UCSD-AML1 (cell line): ENCODE measurements at regions not wholly inside any gene's neighbourhood (a gene's known extent, or its start where the extent isn't known, plus 50 kb on each side); places are given as distances from the start of the nearest gene placed in this dataset.
"Not testable (repeated sequence)": the region's sequence is repeated elsewhere in the genome, so short reads cannot be mapped to it uniquely, and the experiment has no call there.

Source experiments
- DNase-seq: peaks from one replicate; lab custom pipeline; 2025; ENCODE audit not compliant: unreplicated experiment; lab: John Stamatoyannopoulos, UW

DNA sequence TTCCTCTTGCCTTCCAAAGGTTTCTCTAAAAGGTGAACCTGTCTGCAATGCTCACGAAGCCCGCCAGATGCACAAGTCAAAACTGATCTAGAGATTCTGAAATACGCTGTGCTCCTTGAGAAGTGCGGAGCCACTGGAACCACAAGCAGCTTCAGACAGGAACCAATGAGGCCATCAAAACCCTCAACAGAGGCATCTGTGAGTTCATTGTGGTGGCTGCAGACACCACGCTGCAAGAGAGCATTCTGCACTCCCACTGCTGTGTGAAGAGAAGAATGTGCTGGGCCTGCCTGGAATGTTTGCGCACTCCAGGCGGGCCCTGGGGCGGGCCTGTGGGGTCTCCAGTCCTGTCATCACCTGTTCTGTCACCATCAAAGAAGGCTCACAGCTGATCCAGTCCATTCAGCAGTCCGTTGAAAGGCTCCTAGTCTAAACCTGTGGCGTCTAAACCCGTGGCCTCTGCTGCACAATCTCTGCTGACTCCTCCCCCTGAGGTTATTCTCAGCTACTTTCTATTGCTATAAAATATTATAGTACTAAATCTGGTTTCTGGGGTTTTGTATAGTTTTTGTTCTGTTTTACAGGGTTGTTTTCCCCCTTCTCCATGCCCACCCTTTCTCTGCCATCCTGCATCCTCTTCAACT is 187.4 kb downstream of the FAM72C start:
- not testable (repeated sequence) for DNase-seq

DNA sequence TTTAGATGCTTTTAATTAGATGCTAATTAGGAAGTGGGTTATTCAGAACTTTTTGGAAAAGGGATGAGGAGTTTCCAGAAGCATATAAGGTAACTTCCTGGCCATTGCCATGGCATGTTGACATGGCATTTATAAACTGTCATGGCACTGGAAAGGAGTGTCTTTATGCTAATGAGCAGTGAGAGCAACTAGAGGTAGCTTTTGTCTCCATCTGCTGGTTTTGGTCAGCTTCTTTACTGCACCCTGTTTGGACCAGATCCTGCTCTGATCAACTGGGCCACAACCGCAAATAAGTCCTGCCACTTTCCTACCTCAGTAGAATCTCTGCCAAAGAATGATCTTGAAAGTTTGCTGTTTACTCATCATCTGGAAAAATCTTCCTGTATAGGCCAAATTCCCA is 193.6 kb downstream of the FAM72C start:
- DNase-seq = not testable (repeated sequence)

DNA sequence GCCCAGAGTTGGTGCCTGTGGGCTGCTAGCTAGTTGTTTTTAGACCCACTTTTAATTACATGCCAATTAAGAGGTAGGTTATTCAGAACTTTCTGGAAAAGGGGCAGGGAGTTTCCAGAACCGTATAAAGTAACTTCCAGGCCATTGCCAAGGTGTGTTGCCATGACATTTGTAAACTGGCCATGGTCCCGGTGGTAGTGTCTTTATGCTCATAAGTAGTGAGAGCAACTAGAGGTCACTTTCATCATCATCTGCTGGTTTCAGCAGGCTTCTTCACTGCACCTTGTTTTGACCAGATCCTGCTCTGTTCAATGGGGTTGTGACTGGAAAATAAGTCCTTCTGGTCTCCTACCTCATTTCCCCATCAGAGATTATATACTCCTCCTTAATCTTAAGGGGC is 207.0 kb downstream of the FAM72C start:
- DNase-seq = not testable (repeated sequence)

DNA sequence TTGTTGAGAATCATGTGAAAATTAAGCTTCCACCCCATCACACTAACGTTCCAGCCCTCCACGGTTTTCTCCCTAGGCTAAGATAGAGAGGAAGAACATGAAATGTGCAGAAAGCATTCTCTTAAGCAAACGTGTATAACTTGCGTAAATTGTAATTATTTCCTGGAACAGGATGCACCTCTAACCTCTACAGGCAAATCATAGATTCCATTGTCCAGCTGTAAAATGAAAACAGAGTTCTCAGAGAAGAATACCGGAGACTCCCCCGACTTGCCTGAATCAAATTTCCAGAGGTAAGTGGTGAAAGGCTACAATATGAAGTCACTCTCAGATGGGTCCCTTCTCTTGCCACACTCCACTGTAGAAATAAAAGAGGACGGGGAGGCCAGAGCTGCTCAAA is 211.4 kb downstream of the FAM72C start:
- not testable (repeated sequence) for DNase-seq

DNA sequence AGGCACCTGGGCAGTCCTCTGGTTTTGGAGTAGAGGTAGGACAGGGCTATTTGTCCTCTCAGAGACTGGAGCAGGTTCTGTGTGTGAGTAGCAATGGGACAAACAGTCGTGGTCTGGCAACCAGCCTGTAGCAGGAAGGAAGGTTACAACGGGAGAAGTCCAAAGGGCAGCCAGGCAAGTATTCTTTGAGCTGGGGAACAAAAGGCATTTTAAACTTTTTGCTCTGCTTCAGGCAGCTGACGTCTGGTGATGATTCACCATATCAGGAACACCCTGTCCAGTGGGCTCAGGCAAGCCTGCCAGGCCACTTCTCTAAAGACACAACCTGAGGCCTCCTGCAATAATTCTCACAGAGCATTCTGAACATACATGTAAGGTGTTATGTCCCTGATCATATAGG is 215.8 kb downstream of the FAM72C start:
- not testable (repeated sequence) for DNase-seq

DNA sequence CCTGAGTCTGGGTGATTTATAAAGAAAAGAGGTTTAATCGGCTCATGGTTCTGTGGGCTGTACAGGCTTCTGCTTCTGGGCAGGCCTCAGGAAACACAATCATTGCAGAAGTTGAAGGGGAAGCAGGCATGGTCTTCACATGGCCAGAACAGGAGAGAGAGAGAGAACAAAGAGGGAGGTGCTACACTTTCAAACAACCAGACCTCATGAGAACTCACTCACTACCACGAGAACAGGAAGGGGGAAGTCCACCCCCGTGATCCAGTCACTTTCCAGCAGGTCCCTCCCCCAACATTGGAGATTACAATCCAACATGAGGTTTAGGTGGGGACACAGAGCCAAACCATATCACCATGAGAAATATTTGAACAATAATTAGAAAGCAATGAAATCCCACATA is 222.9 kb downstream of the FAM72C start:
- DNase-seq = peak; percentile 13

DNA sequence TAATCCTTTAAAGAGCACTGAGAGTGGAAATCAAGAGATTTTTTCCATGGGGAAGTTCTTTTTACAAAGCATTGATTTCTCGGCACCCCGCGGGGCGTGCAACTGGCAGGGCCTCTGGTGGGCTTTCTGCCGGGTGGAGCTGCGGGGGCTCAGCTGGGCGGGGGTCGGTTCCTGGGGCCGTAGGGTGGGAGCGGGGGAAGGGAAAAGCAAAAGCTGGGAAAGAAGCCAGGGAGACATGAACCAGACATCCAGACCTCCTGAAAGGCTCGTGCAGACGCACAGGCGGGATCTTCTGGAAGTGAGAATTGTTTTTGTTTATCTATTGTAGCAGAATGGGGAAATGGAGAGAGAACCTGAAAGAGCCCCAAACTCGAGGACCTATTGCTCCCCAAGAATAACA is 235.2 kb downstream of the FAM72C start:
- DNase-seq = no peak

DNA sequence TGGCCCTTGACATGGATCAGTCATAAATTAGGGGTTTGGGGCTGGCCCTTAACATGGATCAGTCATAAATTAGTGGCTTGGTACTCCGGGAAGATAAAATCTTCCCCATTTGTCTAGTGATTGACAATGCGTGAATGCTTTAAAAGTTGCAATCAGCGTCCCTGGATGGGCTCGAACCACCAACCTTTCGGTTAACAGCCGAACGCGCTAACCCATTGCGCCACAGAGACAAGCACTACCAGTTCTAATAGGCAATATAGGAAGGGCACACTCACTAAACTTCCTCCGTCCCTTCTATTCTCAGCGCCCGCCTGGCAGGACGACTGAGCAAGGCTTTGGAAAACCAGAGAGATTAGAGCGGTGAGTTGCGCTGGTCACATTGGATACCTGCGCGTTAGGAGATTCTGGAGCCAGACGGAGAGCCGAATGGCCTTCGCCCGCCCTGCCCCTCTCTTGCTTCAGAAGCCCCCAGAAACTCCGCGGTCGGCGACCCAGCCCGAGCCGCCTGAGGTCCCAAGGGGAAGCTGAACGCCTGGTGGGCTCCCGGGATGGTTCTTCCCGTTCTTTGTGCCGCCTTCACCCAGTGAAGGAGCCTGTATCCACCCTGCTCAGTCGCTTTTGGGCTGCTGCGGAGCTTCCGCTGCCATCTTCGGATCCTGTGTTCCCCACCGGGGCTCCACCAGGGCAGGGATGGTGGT is 235.9 kb downstream of the FAM72C start:
- DNase-seq = no peak

DNA sequence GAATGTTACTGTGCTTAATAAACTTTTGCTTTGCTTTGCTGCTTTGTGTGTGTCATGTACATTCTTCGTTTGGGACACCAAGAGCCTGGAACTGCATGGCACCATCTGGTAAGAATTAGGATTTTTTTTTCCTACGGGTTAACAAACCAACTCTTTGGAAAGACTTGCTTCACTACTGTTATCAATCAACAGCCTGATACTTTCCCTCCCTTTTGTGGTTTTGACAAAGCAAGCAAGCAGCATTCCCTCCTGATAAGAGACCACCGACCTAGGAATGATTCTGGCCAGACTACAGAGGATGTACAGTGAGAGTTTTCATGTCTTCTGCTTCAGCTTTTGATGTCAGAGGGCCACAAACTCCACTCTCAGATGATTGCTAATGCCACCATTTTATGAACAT is 237.5 kb downstream of the FAM72C start:
- not testable (repeated sequence) for DNase-seq

DNA sequence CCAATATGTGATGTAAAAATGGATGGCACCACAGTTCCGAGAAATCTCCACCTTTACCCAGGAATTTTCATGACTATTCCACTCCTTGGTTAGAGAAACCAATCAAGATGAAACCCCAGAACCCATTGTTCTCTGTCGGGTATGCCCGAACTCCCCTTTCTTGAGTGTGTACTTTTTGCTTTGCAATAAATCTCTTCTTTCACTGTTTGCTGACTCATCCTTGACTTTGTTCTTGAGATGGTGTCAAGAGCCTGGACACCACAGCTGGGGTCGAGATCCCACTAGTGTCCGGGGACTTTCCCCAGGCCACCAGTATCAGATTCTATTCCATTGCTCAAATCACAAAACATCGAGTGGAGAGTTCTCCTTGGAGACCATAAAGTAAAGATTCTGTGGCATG is 240.9 kb downstream of the FAM72C start:
- not testable (repeated sequence) for DNase-seq

DNA sequence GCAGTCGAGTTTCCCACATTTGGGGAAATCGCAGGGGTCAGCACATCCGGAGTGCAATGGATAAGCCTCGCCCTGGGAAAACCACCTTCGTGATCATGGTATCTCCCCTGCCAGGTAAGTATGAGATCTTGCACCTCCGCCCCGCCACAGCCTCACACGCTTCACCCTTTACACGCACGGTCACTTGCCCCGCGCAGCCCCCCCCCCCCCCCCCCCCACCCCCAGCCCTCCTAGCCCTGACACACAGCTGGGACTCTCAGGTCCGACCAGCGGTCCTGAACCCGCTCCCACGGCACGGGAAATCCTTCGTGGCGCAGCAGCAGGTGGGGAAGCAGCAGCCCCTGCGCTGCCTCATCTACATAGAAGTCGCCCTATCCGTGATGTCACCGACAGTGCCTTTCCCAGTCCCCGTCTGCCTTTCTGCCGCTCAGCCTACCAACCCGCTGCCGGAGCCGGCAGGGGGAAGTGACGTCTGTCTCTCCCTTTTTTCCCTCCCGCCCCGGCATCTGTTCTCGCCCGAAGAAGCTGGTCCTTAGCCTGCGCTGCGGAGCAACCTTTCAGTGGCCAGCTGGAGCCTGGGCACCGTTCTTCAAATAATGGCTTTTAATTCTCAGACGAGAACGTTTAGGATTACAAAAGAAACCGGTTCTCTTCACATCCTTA is 242.2 kb downstream of the FAM72C start:
- DNase-seq = not testable (repeated sequence)

DNA sequence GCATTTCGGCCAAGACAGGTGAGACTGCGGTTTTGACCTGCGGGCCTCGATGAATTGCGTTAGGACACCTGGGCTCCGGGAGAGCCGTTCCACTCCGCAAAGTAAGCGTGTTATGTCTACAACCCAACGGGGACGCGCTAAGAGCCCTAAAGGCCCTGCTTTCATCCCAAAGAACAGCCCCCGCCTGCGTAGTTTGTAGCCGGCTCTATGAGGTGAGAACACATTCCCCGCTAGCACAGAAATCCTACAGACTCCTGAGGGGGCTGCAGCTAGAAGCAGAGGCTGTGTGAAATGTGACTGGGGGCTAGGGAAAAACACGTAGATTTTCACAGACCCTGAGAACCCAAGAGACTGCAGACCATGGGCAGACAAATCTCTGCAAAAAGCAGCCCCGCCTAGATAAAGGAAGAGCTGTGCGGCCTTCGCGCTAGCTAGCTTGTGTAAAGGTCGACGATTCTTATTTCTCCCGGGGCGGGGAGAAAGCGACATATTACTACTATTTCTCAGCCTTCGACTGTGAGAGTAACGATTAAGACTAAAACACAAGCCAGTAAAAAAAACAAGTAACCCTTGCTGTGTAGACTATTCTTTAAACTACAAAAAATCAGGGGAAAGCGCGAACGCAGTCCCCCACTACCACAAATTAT is 242.9 kb downstream of the FAM72C start:
- DNase-seq = not testable (repeated sequence)

DNA sequence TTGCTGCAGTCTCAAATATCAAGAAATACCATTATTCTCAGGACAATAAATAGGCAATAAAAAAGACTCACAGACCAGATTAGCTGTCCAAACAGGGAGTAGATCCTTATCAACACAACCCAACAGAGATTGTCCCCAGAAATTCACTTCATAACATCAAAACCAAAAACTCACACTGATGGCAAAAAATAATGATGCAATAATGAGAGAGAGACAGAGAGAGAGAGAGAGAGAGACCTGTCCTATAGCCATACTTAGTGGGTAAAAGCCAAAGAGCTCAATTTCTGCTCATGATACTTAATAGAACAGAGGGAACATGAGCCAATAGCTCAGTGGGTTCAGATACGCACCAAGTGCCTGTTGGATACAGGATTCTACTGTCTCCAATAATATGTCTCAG is 244.5 kb downstream of the FAM72C start:
- no peak for DNase-seq

DNA sequence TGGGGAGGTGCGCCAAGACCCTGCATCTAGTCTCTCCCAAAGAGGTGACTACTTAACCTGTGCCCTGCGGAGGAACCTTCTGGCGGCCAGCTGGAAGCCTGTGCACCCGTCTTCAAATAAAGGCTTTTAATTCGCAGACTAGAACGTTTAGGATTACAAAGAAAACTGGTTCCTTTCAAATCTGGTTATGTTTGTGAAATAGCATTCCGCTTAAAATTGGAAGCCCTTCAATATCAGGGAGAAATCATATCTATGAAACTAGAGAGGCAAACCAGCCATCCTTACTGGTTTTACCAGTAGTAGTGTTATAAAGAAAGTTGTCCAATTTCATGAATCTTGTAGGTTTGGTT is 250.8 kb downstream of the FAM72C start:
- no peak for DNase-seq

DNA sequence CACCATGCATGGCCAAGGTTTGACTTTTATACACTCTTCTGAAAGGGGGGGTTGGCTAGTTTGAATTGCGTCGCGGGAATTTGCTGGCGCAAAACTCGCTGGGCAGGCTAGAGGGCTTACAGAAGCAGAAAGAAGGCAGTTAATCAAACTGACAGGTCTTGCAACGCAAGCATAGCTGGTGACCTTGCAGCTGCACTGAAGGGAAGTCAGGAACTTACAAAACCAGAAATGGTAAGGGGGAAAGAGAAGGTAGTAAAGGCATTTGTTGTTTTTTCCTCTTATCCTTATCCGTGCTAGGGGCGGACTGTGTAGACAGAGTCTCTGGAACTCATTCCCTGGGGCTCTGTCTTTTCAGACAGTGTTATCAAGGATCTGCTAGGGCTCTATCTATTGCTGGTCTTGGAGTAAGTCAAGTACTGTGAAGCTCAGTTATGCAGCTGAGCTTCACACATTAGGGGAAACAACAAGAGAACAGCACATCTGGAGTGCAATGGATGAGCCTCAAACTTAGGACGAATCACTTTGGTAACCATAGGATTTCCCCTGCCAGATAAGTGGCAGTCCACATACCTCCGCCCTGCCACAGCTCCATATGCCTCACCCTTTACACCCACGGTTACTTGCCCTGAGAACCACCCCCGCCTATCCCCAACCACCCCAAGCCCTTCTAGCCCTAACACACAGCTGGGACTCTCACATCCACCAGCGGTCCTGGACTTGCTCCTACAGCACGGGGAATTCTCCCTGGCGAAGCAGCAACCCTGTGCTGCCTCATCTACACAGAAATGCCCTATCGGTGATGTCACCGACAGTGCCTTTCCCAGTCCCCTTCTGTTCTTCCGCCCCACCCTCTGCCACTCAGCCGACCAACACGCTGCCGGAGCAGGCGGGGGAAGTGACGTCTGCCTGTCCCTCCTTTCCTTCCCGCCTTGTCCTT is 251.4 kb downstream of the FAM72C start:
- peak; percentile 51 for DNase-seq

DNA sequence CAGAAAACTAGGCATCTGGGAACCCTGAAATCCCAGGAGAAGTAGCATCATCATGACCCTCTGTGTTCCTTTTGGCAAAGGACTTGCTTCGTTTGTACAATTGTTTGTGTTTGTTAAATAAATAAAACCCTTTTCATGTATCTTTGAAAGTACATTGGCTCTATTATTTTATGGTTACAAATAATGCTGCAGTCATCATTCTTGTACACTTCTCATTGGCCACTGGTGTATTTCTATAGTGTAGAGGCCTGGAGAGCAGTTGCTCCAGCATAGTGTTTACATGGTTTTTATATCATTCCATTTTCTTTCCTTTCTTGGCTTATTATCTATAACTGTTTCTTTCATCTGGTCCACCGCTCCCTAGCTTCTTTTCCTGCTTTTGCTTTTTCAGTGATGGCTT is 253.3 kb downstream of the FAM72C start:
- no peak for DNase-seq

DNA sequence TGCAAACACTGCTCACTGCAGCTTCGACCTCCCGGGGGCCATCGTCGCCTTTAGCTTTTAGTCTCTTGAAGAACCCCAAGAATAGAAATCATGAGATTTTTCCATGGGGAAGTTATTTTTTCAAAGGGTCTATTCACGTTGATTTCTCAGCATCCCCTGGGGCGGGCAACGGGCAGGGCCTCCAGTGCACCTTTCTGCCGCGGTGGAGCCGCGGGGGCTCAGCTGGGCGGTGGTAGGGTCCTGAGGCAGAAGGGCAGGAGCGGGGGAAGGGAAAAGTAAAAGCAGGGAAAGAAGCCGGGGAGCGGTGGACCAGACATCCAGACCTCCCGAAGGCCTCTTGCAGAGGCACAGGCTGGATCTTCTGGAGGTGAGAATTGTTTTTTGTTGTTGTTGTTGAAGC is 253.8 kb downstream of the FAM72C start:
- DNase-seq = no peak

DNA sequence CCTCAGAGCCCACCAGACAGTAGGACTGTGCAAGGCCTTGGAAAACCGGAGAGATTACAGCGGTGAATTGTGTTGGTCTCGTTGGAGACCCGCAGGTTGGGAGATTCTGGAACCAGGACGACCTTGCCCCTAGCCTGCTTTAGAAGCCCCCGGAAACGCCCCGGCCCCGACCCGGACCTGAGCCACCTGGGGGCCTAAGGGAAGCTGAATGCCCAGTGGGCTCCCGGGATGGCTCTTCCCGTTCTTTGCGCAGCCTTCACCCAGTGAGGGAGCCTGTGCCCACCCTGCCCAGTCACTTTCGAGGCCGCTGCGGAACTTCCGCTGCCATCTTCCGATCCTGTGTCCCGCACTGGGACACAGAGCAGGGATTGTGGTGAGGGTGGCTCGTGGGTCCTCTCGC is 254.4 kb downstream of the FAM72C start:
- DNase-seq = no peak

DNA sequence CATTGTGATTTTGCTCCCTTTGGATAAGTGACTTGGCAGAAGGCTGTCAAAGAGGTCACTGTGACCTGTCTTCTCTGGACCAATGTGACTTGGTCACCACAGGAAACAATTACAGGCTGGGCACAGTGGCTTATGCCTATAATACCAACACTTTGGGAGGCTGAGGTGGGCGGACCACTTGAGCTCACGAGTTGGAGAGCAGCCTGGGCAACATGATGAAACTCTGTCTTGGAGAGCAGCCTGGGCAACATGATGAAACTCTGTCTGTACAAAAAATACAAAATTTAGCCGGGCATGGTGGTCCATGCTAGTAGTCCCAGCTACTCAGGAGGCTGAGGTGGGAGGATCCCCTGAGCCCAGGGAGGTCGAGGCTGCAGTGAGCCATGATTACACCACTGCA is 256.9 kb downstream of the FAM72C start:
- not testable (repeated sequence) for DNase-seq

DNA sequence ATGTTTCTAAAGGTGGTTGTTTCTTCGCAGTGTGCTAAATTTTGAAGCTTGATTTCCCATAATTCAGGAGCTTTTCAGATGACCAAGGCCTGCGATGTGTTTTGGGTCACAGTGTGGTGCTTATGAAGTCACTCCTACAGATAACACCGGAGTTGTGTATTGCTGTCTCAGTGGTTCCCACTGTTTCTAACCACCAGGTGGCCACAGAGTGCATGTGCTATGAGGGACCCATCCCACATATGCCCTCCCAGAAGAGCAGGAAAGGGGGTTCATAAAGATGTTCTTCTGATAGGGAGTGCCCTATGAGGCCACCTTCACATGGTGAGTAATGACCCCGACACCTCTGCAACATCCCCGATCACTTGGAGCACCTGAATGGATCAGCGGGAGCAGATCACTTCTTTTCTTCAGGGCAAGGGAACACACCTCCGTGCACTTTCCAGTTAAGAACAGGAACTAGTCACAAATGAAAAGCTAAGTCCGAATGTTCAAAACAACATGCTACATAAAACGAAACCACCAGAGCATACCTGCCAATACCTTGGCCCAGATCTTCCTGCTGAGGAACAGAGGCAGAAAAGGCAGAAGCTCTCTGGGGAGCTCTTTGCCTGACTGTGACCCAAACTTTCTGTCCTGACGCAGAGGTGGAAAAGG is 262.1 kb downstream of the FAM72C start:
- peak; percentile 48 for DNase-seq
